ENCODE measurements at regions not wholly inside any gene's neighbourhood (a gene's known extent, or its start where the extent isn't known, plus 50 kb on each side); places are given as distances from the start of the nearest gene placed in this dataset.

GRCh38 chr3:8405144-8405543 lies 96.5 kb upstream of the LMCD1 start:
- H3K4me1 ChIP-seq (ENCODE audit: control insufficient read depth, insufficient read depth, low read length) = no peaks in the 10 kb centered on the region
- no peak for FAIRE-seq

More at GRCh38 chr3:8405144-8405543, 96.5 kb upstream of the LMCD1 start:
- SMC1A ChIA-PET (ENCODE audit: uncharacterized antibody, unreplicated experiment) = interaction anchor here (1.3 kb wide), 2 partner anchors 12 to 79 kb away, joined by 3 read pairs; no protein-coding TSS in a partner anchor
- in situ Hi-C loops (cut with MboI) (no loop called here), intact Hi-C loops (cut with micrococcal nuclease; ENCODE audit: unreplicated experiment) (no loop called here)
- Histone ChIP-seq H3K27me3 (replicated peaks in 1 of 2; ENCODE audit: control insufficient read depth in 2 of 2, insufficient read depth in 2 of 2, low read length in 1 of 2) (no peaks in the 10 kb centered on the region; a peak in 1 of 4 replicates), H3K79me2 (ENCODE audit: control insufficient read depth, insufficient read depth, low read length) (no peaks in the 10 kb centered on the region), H3K36me3 (ENCODE audit: control insufficient read depth in 2 of 2, insufficient read depth in 2 of 2, low read length in 1 of 2) (no peaks in the 10 kb centered on the region), H3K4me3 (no peak overlapping the region), H3K9me3 (replicated peaks; ENCODE audit: control insufficient read depth, insufficient read depth, low read length) (no peaks in the 10 kb centered on the region), H2AFZ (ENCODE audit: control insufficient read depth, low read depth, low read length) (no peak overlapping the region), H3K4me2 (ENCODE audit: control insufficient read depth, insufficient read depth) (no peak overlapping the region), H4K20me1 (ENCODE audit: control insufficient read depth, insufficient read depth) (no peaks in the 10 kb centered on the region), H3K27ac (ENCODE audit: control insufficient read depth, insufficient read depth) (no peak overlapping the region), H3K9ac (ENCODE audit: control insufficient read depth, insufficient read depth, low read length) (no peak overlapping the region)
- TF ChIP-seq TCF12 (IDR thresholded peaks at IDR 0.05; ENCODE audit: low read depth, low read length) = no peak
- no peak for TF ChIP-seq DPF2 (IDR thresholded peaks at IDR 0.05)
- no peak for TF ChIP-seq EED (IDR thresholded peaks at IDR 0.05; ENCODE audit: low read depth)
- no peak for TF ChIP-seq BACH1 (IDR thresholded peaks at IDR 0.05; ENCODE audit: borderline replicate concordance)
- no peak for TF ChIP-seq IRF4 (IDR thresholded peaks at IDR 0.05; ENCODE audit: low read depth, low read length)
- no peak for TF ChIP-seq ZBTB40 (IDR thresholded peaks at IDR 0.05; ENCODE audit: borderline replicate concordance)
- no peak for TF ChIP-seq JUND (IDR thresholded peaks at IDR 0.05; ENCODE audit: low read depth, low read length)
- TF ChIP-seq ZZZ3 (IDR thresholded peaks at IDR 0.05; ENCODE audit: control insufficient read depth, insufficient read length, low read depth) = no peak
- RAD21 ChIA-PET (ENCODE audit: unreplicated experiment) = no interaction called here
- CTCF ChIA-PET = no interaction called here
- DNase-seq (ENCODE audit: low read depth, low spot score) = no peak
- POLR2A ChIA-PET = no interaction called here
- no TSS peak for BruUV-seq (replicated peaks)
- 37% methylated on average over 2 of the region's 2 CpGs for WGBS (ENCODE audit: insufficient coverage, insufficient replicate concordance, low lambda C conversion rate, missing lambda C conversion rate)
- ATAC-seq = no peak
